GM06990 (cell line): ENCODE measurements at regions not wholly inside any gene's neighbourhood (a gene's known extent, or its start where the extent isn't known, plus 50 kb on each side); places are given as distances from the start of the nearest gene placed in this dataset.
"Not testable (repeated sequence)": the region's sequence is repeated elsewhere in the genome, so short reads cannot be mapped to it uniquely, and the experiment has no call there.

Experiments used
- DNase-seq: peaks from one replicate; pipeline ENCODE4 v3.0.0-alpha.2; 2011; ENCODE audit not compliant: insufficient read length; ENCODE audit errors: extremely low read depth
- H3K27me3 ChIP-seq: replicated peaks from 2 replicates; pipeline ENCODE4 v1.6.0; 2011; ENCODE audit warnings: low read length; ENCODE audit not compliant: control insufficient read depth, insufficient read depth
- H3K36me3 ChIP-seq: 2 replicates; pipeline ENCODE4 v1.5.1; 2011; ENCODE audit warnings: low read length; ENCODE audit not compliant: control insufficient read depth, insufficient read depth
- H3K4me3 ChIP-seq: replicated peaks from 2 replicates; pipeline ENCODE4 v1.5.1; 2011; ENCODE audit warnings: low read depth, mild to moderate bottlenecking, control low read depth, low read length

DNA sequence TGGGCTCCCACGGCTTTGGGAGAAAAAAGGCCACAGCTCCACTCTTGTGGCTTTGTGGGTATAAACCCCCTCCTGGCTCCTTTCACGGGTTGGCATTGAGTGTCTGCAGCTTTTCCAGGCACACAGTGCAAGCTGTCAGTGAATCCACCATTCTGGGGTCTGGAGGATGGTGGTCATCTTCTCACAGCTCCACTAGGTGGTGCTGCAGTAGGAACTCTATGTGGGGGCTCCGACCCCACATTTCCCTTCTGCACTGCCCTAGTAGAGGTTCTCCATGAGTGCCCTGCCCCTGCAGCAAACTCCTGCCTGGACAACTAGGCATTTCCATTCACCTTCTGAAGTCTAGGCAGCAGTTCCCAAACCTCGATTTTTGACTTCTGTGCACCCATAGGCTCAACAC lies 104.5 kb downstream of the ART5 start:
- H3K27me3 ChIP-seq, DNase-seq, H3K36me3 ChIP-seq, H3K4me3 ChIP-seq: not testable (repeated sequence)

DNA sequence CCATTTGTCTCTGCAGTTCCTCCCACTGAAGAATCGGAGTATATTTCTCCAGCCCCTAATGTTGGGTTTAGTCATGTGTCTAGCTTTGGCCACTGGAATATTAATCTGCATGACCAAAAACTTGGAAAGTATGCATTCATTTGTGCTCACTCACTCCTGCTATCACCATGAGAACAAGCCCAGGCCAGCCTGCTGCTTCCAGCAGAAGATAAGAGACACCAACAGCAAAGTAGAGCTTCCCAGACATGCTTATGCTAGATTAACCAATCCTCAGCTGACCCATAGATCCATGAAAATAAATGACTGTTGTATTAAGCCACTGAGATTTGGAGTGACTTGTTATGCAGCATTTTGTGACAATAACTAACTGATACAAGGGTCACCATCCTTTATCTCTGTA lies 108.8 kb downstream of the ART5 start:
- not testable (repeated sequence) for H3K36me3 ChIP-seq, H3K27me3 ChIP-seq, DNase-seq, H3K4me3 ChIP-seq

DNA sequence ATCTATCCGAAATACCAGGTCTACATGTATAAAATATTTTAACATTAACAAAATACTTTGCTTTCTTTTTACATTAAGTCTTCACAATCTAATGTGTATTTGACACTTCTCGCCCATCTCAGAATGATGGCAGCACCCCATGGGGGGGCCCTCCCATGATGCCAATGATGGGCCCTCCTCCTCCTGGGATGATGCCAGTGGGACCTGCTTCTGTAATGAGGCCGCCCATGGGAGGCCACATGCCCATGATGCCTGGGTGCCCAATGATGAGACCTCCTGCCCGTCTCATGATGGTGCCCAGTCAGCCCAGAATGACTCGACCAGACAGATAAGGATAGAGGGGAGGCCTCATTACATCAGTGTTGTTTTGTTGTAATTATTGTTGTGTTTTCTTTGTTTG lies 110.5 kb downstream of the ART5 start:
- not testable (repeated sequence) for H3K36me3 ChIP-seq, H3K27me3 ChIP-seq, H3K4me3 ChIP-seq, DNase-seq

DNA sequence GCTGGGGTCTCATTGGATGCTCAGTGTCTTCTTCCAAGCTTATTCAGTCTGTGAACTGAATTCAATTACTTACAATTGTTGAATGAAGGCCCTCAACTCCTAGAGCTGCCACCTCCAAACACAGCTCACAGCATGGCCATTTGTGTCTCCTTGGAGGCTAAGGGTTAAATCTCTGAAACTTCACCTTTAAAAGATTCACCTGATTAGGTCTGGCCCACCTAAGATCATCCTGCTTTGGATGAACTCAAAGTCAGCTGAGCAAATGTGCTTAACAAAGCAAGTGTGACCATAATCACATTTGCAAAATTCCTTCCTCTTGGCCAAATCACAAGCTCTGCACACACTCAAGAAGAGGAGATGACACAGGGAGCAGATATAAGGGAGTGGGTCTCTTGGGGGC lies 118.2 kb downstream of the ART5 start:
- DNase-seq, H3K36me3 ChIP-seq, H3K27me3 ChIP-seq, H3K4me3 ChIP-seq: not testable (repeated sequence)

DNA sequence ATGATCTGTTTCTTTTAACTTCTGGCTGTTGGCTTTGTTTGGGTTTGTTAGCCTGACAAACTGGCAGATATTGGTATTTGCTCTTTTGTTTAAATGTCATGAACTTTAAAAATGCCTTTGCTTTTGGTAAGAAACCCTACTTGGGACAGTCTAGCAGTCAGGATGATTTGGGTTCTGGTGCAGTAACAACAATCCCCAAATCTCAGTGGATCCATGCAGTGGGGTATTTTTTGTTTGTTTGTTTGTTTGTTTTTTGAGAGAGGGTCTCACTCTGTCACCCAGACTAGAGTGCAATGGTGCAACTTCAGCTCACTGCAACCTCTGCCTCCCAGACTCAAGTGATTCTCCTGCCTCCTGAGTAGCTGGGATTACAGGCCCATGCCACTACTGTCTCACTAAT lies 120.9 kb downstream of the ART5 start:
- not testable (repeated sequence) for DNase-seq, H3K36me3 ChIP-seq, H3K27me3 ChIP-seq, H3K4me3 ChIP-seq

DNA sequence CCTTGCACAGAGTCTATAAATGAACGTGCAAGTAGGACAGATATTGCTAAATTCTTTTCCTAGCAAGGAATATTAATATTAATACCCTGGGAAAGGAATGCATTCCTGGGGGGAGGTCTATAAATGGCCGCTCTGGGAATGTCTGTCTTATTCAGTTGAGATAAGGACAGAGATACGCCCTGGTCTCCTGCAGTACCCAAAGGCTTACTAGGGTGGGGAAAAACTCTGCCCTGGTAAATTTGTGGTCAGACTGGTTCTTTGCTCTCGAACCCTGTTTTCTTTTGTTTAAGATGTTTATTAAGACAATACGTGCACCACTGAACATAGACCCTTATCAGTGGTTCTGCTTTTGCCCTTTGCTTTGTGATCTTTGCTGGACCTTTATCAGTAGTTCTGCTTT lies 122.0 kb downstream of the ART5 start:
- DNase-seq, H3K27me3 ChIP-seq, H3K4me3 ChIP-seq, H3K36me3 ChIP-seq: not testable (repeated sequence)

DNA sequence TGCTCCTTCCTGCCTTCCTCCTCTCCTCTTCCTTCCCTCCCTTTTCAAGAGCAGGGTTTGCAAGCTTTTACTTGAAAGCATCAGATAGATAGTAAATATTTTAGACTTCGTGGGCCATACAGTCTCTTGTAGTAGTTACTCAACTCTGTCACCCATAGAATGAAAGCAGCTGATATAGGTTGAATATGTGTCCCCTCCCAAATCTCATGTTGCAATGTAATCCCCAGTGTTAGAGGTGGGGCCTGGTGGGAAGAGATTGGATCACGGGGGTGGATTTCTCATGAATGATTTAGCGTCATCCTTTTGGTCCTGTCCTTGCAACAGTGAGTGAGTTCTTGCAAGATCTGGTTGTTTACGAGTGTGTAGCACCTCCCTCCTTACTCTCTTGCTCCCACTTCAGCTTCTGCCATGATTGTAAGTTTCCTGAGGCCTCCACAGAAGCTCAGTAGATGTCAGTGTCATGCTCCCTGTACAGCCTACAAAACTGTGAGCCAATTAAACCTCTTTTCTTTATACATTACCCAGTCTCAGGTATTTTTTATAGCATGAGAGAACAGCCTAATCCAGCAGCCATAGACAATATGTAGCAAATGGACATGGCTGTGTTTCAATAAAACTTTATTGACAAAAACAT lies 124.7 kb downstream of the ART5 start:
- H3K36me3 ChIP-seq, H3K4me3 ChIP-seq, H3K27me3 ChIP-seq, DNase-seq: not testable (repeated sequence)

DNA sequence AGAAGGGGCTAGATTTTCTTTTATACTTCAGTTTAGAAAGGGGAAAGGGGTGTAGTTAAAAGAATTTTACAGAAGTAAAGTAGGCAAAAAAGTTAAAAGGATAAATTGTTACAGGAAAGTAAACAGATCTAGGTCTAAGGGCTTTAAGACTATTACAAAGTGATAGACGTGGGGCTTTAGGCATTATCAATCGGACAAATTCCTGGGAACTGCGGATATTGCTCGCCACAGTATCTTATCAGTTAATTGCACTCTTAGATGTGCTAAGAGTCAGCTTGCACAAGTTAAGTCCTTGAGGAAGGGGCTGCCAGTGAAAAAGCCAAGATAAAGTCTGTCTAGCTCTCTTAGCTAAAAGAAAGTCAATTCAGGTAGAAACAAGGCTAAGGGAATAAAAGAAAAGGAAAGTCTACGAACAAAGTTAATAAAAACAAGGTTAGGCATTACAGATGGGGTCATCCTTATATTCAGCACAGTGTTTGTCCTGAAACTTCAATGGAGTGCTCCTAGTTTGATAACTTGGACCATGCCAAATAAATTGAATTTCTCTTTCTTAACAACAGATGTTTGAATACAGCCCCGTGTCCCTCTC lies 125.4 kb downstream of the ART5 start:
- not testable (repeated sequence) for H3K27me3 ChIP-seq, H3K4me3 ChIP-seq, DNase-seq, H3K36me3 ChIP-seq

DNA sequence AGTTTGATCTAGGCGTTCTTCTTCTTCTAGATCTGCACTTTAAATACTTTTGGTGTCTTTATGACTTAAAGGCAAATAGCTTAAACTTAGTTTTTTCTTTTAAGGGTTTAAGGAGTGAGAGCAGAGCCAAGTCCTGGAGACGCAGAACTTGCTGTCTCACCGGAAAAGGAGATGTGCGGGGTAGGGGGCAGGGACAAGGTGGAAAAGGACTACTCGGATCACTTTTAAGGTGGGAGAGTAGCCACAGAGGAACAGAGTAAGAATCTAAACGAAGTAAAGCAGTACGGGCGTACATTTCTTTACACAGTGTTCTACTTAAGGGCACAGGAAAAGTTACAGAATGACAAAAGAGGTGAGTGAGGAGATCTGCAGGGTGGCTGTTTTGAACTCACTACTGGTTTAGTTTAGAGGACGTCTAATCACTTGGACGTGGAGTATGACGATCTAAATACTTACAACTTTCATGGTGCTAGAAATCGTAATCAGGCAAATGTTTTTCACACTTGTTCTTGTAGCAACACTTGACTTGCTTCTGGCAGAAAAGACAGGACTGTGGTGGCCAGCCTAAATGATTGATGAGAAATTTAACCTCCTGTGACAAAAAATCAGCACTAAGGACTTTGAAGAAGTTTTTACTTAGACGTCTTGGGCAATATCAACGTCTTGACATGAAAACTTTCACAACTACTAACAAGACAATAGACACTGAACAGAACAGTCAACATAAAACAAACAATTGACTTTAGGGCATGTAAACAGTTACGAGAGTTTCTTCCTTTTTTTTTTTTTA lies 127.0 kb downstream of the ART5 start:
- H3K27me3 ChIP-seq, DNase-seq, H3K4me3 ChIP-seq, H3K36me3 ChIP-seq: not testable (repeated sequence)

DNA sequence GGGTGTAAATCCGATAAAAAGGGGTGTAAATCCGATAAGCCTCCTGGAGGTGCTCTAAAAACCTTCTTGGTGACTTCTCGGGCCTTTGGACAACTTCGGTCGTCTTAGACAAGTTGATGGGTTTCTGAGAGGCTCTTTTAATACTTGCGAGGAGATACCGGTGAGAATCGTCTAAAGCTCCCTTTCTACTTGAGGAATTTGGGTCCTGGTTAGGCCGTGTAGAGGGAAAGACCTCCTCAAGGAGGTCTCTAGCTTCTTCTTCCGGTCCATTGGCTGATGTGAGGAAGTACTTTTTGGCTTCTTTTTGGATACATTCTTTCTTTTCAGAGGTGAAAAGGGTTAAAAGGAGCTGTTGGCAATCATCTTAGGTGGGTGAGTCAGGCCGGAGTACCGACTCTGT lies 128.5 kb downstream of the ART5 start:
- H3K36me3 ChIP-seq, H3K27me3 ChIP-seq, H3K4me3 ChIP-seq, DNase-seq: not testable (repeated sequence)

DNA sequence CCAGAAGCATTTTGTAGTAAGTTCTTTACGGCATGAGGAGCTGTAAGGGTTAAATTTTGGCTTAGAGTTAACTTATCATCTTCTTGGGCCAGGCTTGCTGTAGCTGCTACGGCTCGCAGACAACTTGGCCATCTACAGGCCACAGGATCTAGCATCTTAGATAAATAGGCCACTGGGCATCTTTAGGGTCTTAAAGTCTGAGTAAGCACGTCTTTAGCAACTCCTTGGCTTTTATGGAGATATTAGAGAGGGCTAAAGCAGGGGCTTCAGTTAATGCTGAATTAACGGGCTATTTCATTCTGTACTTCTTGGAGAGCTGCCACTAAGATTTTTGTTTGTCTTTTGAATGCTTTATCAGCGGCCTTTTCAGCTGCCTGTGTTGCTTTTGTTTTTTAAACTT lies 129.0 kb downstream of the ART5 start:
- DNase-seq, H3K4me3 ChIP-seq, H3K27me3 ChIP-seq, H3K36me3 ChIP-seq: not testable (repeated sequence)

DNA sequence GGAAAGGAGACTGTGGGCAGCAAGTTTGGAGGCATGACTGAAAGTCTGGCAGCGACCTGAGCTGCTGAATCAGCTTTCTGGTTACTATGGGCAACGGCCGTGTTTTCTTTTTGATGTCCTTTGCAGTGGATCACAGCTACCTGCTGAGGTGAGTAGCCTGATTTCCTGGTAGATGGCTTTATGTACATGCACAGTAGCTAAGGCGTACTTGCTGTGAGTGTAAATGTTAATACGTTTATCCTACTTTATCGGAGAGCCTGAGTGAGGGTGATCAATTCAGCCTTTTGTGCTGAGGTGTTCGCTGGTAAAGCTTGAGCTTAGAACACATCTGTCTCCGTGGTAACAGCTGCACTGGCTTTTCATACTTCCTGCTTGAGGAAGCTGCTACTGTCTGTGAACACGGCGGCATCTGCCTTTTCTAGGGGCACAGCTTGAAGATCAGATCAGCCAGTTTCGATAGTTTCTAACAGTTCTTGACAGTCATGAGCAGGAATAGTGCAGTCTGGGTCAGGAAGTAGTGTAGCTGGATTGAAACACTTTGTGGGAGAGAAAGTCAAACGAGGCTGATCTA lies 129.6 kb downstream of the ART5 start:
- H3K27me3 ChIP-seq, H3K36me3 ChIP-seq, DNase-seq, H3K4me3 ChIP-seq: not testable (repeated sequence)

DNA sequence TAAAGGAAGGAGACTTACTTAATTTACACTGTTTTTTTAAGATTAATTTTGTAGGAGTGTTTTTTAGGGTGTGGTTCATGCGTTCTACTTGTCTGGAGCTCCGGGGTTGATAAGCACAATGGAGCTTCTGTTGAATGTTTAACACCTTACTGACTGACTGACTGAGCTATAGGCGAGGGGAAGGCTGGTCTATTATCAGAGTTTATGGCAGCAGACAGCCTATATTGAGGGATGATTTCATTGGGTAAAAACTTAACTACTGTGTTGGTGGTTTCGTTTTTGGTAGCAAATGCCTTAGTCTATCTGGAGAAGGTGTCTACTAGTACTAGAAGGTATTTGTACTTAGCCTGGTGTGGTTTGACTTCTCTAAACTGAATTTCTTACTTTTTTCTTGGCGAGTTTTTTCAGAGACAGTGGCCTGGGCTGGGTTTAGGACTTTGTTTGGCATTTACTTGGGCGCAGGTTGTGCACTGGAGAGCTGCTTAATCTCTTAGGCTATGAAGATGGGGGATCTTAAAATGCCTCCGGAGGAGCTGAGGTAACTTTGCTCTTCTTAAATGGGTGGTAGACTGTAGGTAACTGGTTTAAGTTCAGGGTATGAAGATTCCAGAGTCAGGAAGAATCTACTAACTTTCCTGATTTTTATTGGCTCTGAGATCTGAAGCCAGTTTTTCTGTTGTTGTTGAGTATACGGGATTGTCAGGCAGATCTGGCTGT lies 130.2 kb downstream of the ART5 start:
- not testable (repeated sequence) for H3K36me3 ChIP-seq, H3K4me3 ChIP-seq, H3K27me3 ChIP-seq, DNase-seq

DNA sequence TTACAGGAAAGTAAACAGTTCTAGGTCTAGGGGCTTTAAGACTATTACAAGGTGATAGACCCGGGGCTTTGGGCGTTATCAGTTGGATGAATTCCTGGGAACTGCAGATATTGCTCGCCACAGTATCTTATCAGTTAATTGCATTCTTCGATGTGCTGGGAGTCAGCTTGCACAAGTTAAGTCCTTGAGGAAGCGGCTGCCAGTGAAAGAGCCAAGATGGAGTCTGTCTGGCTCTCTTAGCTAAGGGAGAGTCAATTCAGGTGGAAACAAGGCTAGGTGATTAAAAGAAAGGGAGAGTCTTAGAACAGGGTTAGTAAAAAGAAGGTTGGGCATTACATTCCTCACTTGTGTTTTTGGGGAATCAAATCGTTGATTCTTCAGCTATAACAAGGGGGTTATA lies 130.6 kb upstream of the ZNF195 start:
- H3K4me3 ChIP-seq, DNase-seq, H3K27me3 ChIP-seq, H3K36me3 ChIP-seq: not testable (repeated sequence)
